ENCODE measurements at regions not wholly inside any gene's neighbourhood (a gene's known extent, or its start where the extent isn't known, plus 50 kb on each side); places are given as distances from the start of the nearest gene placed in this dataset.

DNA sequence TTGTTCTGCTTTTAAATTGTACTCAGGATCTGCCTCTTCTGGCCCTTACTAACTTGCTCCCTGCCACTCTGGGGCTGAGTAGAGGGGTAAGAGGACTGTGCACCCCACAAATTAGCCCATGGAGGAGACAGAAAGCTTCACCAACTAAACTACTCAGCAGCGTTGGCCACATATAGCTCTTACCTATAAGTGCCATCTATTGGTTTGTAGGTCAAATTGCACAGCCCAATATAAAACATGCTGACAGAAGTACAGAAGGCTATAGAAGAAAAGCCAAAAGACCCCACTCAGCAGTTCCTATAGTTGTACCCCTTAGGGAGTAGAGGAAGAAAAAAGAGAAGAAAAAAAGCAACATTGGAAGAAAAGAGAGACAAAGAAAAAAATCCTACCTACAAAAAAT, 341.2 kb upstream of the FMR1 start:
- H3K9me3 Mint-ChIP-seq (ENCODE audit: unreplicated experiment): no peaks in the 10 kb centered on the region
- H4K20me1 ChIP-seq (ENCODE audit: insufficient read depth, low read length): no peaks in the 10 kb centered on the region
- no peak overlapping the region for H2AFZ ChIP-seq (ENCODE audit: low read depth, low read length)
- no peak overlapping the region for H3K27ac Mint-ChIP-seq (ENCODE audit: unreplicated experiment)
- no peak for FAIRE-seq
- H3K36me3 ChIP-seq (ENCODE audit: insufficient read depth, low read length): no peaks in the 10 kb centered on the region
- H3K27ac ChIP-seq (ENCODE audit: low read depth, low read length): no peak overlapping the region
- no peaks in the 10 kb centered on the region for H3K79me2 ChIP-seq (ENCODE audit: insufficient read depth, low read length)
- H3K4me1 ChIP-seq (ENCODE audit: insufficient read depth, low read length): no peaks in the 10 kb centered on the region
- no peaks in the 10 kb centered on the region for H3K27me3 ChIP-seq (ENCODE audit: insufficient read depth, low read length)
- no peak for TF ChIP-seq EZH2 (IDR thresholded peaks at IDR 0.05; ENCODE audit: insufficient read depth, low read length)
- TF ChIP-seq CTCF (IDR thresholded peaks at IDR 0.05; ENCODE audit: insufficient read depth, low read depth, low read length): no peak
- H3K27me3 Mint-ChIP-seq (ENCODE audit: low read depth, unreplicated experiment): no peaks in the 10 kb centered on the region
- H3K4me1 Mint-ChIP-seq (ENCODE audit: low read depth, unreplicated experiment): no peaks in the 10 kb centered on the region
- DNase-seq (ENCODE audit: low read depth): no peak
- H3K9ac ChIP-seq (ENCODE audit: low read length): no peak overlapping the region
- no peaks in the 10 kb centered on the region for H3K9me3 ChIP-seq (ENCODE audit: insufficient read depth, low read depth, low read length)
- no peak overlapping the region for H3K4me2 ChIP-seq (ENCODE audit: low read length)
- no peak overlapping the region for H3K4me3 Mint-ChIP-seq (ENCODE audit: unreplicated experiment)
- H3K4me3 ChIP-seq (ENCODE audit: insufficient read depth, low read depth, low read length): no peak overlapping the region
- H3K36me3 Mint-ChIP-seq (ENCODE audit: low read depth, unreplicated experiment): no peaks in the 10 kb centered on the region

GRCh38 chrX:147573266-147573665, 338.5 kb upstream of the FMR1 start:
- H3K36me3 Mint-ChIP-seq (ENCODE audit: low read depth, unreplicated experiment): no peaks in the 10 kb centered on the region

More at GRCh38 chrX:147573266-147573665, 338.5 kb upstream of the FMR1 start:
- H3K4me2 ChIP-seq (ENCODE audit: low read length): no peak overlapping the region
- H3K36me3 ChIP-seq (ENCODE audit: insufficient read depth, low read length): no peaks in the 10 kb centered on the region
- H3K4me1 ChIP-seq (ENCODE audit: insufficient read depth, low read length): no peaks in the 10 kb centered on the region
- DNase-seq (ENCODE audit: low read depth) (no peak), FAIRE-seq (no peak)
- H3K27ac Mint-ChIP-seq (ENCODE audit: unreplicated experiment): no peak overlapping the region
- H4K20me1 ChIP-seq (ENCODE audit: insufficient read depth, low read length): no peaks in the 10 kb centered on the region
- H3K4me3 Mint-ChIP-seq (ENCODE audit: unreplicated experiment): no peak overlapping the region
- no peak overlapping the region for H3K9ac ChIP-seq (ENCODE audit: low read length)
- H3K4me1 Mint-ChIP-seq (ENCODE audit: low read depth, unreplicated experiment): no peaks in the 10 kb centered on the region
- no peak for TF ChIP-seq CTCF (IDR thresholded peaks at IDR 0.05; ENCODE audit: insufficient read depth, low read depth, low read length)
- no peak for TF ChIP-seq EZH2 (IDR thresholded peaks at IDR 0.05; ENCODE audit: insufficient read depth, low read length)
- H3K9me3 Mint-ChIP-seq (ENCODE audit: unreplicated experiment): no peaks in the 10 kb centered on the region
- H3K79me2 ChIP-seq (ENCODE audit: insufficient read depth, low read length): no peaks in the 10 kb centered on the region
- H3K27me3 ChIP-seq (ENCODE audit: insufficient read depth, low read length): no peaks in the 10 kb centered on the region
- no peaks in the 10 kb centered on the region for H3K27me3 Mint-ChIP-seq (ENCODE audit: low read depth, unreplicated experiment)
- H3K27ac ChIP-seq (ENCODE audit: low read depth, low read length): no peak overlapping the region
- no peak overlapping the region for H3K4me3 ChIP-seq (ENCODE audit: insufficient read depth, low read depth, low read length)
- H3K9me3 ChIP-seq (ENCODE audit: insufficient read depth, low read depth, low read length): no peaks in the 10 kb centered on the region
- H2AFZ ChIP-seq (ENCODE audit: low read depth, low read length): no peak overlapping the region
